GM23248 (cell line): ENCODE measurements at regions not wholly inside any gene's neighbourhood (a gene's known extent, or its start where the extent isn't known, plus 50 kb on each side); places are given as distances from the start of the nearest gene placed in this dataset.

Experiments
- EZH2 ChIP-seq: fragments of 200-600 bp; sonication (generic); IDR thresholded peaks from 2 replicates; pipeline ENCODE4 v1.6.1; 2018; ENCODE audit warnings: antibody characterized with exemption, mild to moderate bottlenecking; ENCODE audit not compliant: insufficient read depth, poor library complexity, severe bottlenecking
- EZH2phosphoT487 ChIP-seq: fragments of 200-600 bp; sonication (generic); IDR thresholded peaks from 2 replicates; pipeline ENCODE4 v1.6.1; 2018; ENCODE audit warnings: antibody characterized with exemption, moderate library complexity, mild to moderate bottlenecking, low read depth; ENCODE audit not compliant: insufficient read depth

- TF ChIP-seq EZH2 (no peak), EZH2phosphoT487 (no peak)
These were observed 412.5 kb downstream of the FAM181B start for GRCh38 chr11:82321206-82321605.
